Right cardiac atrium (tissue), 5 donors: ENCODE measurements at regions not wholly inside any gene's neighbourhood (a gene's known extent, or its start where the extent isn't known, plus 50 kb on each side); places are given as distances from the start of the nearest gene placed in this dataset.
"Not testable (repeated sequence)": the region's sequence is repeated elsewhere in the genome, so short reads cannot be mapped to it uniquely, and the experiment has no call there.

ENCODE experiments used
- ATAC-seq, 2 donors: fragments of 200-7000 bp; cut with Tn5 transposase; one replicate each; pipeline versions ENCODE4 v1.8.0 to v1.9.1; 2020; ENCODE audit warnings: moderate library complexity in 2 of 2, mild to moderate bottlenecking in 1 of 2
- DNase-seq, 3 donors: peaks; one replicate each; pipeline ENCODE4 v3.0.0-alpha.2; 2020
- H3K27ac ChIP-seq: one replicate; pipeline ENCODE4 v1.5.1; 2013; ENCODE audit warnings: mild to moderate bottlenecking, low read length, control low read depth, moderate library complexity
- H3K27me3 ChIP-seq: one replicate; pipeline ENCODE4 v1.6.1; 2013; ENCODE audit not compliant: control insufficient read depth, insufficient read depth
- H3K4me1 ChIP-seq: one replicate; pipeline ENCODE4 v1.6.1; 2013; ENCODE audit warnings: low read length; ENCODE audit not compliant: control insufficient read depth, insufficient read depth
- H3K4me3 ChIP-seq: one replicate; pipeline ENCODE4 v1.5.1; 2013; ENCODE audit warnings: low read length, control low read depth
- H3K9me3 ChIP-seq: one replicate; pipeline ENCODE4 v1.6.1; 2013; ENCODE audit warnings: low read length; ENCODE audit not compliant: control insufficient read depth
- WGBS: extraction: QIAGEN DNeasy Blood & Tissue Kit; methylation state at CpG from one replicate; pipeline ENCODE4 v1.1.7; 2013; 5-methylcytosine and 5-hydroxymethylcytosine counted together
- intact Hi-C, 4 donors: fragments of 100-400 bp; cut with DNase I; formaldehyde crosslinking; loops; one replicate each; pipeline versions ENCODE4 v1.11.0 to v1.14.0; 2022 to 2023
- donor health status: healthy with polysubstance abuse.
- donor health status: DM: no; HTN: yes; CAD: no.
- donor health status: DM: no; HTN: no; CAD: no.
- donor health status: DM: no; HTN: yes; CAD: no; lungs with severe emphysema.
- donor health status: DM: yes; HTN: yes; CAD: no.

DNA sequence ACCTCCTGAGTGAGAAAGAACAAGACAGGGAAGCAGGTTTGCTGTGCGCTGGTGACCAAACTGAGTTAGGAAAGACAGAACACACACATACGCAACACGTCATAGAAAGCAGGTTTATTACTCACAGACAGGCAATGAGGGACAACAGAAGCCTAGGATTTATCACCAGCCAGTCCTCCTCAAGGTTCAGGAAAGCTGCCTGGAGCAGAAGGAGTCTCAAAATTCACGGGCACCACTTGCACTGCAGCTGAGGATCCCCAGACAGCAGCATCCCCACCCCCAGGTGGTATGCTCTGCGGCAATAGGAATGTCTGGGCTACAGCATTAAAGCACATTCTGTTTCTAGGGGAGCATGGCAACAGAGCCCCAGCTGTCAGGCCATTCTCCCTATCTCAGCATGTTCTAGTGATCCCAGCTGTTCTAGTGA, 284.4 kb upstream of the RGPD4 start:
- H3K27ac ChIP-seq, result no peak overlapping the region
- ATAC-seq, result peak in 1 of 2 donors; percentile 39
- H3K9me3 ChIP-seq, result no peaks in the 10 kb centered on the region
- DNase-seq, result no peak
- no peaks in the 10 kb centered on the region for H3K27me3 ChIP-seq
- intact Hi-C loops, result no loop called here
- WGBS, result 77% methylated on average over 5 of the region's 5 CpGs
- H3K4me1 ChIP-seq, result peaks cover 2% of the 10 kb centered on the region
- H3K4me3 ChIP-seq, result no peak overlapping the region

DNA sequence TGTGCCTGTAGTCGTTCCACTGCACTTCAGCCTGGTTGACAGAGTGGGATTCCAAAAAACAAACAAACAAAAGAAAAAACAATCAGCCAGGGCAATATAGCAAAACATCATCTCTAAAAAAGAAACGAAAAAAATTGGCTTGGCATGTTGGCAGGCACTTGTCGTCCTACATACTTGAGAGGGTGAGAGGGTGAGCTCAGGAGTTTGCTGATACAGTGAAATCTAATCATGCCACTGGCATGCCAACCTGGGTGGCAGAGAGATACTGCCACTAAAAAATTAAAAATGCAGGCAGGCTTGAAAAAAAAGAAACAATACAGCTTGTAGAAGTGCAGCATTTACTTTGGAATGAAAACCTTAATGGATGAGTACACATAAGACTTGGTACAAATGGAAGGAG, 282.9 kb upstream of the RGPD4 start:
- intact Hi-C loops, result no loop called here
- DNase-seq (no peak), ATAC-seq (no peak)
- 52% methylated on average over 3 of the region's 3 CpGs for WGBS
- Histone ChIP-seq H3K4me1 (peaks cover 2% of the 10 kb centered on the region), H3K9me3 (no peaks in the 10 kb centered on the region), H3K27me3 (no peaks in the 10 kb centered on the region), H3K27ac (no peak overlapping the region), H3K4me3 (no peak overlapping the region)

DNA sequence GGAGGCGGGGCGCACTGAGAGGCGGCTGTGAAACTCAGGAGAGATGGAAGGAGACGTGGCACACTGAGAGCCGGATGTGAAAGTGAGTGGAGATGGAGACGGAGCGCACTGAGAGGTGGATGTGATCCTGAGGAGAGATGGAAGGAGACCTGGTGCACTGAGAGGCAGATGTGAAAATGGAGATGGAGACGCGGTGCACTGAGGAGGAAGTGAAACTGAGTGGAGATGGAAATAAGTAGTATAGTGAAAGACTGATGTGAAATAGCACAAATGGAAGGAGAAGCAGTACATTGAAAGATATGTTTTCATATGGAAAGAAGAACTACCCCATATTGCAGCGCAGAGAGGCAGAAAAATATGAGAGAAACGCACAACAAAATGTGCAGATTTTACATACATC, 281.6 kb upstream of the RGPD4 start:
- 92% methylated on average over 11 of the region's 11 CpGs for WGBS
- Histone ChIP-seq H3K4me3 (no peak overlapping the region), H3K9me3 (no peaks in the 10 kb centered on the region), H3K27ac (no peak overlapping the region), H3K27me3 (no peaks in the 10 kb centered on the region), H3K4me1 (peaks cover 2% of the 10 kb centered on the region)
- DNase-seq, result no peak
- ATAC-seq, result no peak
- intact Hi-C loops, result no loop called here

DNA sequence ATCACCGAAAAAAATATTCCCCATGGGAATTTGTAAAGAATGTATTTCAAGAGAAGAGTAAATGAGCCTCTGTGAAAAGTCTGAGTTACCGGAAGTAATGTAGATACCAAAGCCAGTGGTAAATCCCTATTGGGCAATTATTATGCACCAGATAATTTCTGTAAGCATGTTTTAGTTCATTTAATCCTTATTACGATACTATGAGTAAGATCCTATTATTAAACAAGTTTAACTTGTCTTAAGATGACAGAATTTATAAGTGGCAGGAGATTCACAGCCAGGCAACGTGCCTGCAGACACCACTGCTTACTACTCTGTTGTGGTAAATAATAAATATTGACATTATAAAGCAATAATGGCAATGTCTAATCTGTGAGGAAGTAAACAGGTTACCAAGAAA, 280.8 kb upstream of the RGPD4 start:
- peaks cover 2% of the 10 kb centered on the region for H3K4me1 ChIP-seq
- no peak for ATAC-seq
- H3K4me3 ChIP-seq, result peak overlapping the region; percentile 11
- intact Hi-C loops, result no loop called here
- no peaks in the 10 kb centered on the region for H3K27me3 ChIP-seq
- no peak overlapping the region for H3K27ac ChIP-seq
- 43% methylated on average over 4 of the region's 4 CpGs for WGBS
- DNase-seq, result no peak
- no peaks in the 10 kb centered on the region for H3K9me3 ChIP-seq

DNA sequence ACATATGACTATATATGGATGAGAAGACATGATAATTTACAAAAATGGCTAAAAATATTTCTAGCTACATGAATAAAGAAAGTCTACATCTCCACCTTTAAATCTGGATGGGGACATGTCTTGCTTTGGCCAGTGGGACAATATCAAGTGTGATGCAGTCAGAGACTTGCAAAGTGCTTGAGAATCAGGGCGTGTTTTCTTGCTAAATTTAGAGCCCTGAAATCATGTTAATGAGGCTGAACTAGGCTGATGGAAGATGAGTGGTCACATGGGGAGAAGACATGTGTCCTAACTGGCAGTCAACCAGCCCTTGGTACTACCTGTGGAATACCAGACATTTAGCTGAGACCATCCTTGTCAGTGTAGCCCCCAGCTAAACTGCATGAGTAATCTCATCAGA, 278.5 kb upstream of the RGPD4 start:
- no peaks in the 10 kb centered on the region for H3K9me3 ChIP-seq
- no peak overlapping the region for H3K4me3 ChIP-seq
- DNase-seq (no peak), ATAC-seq (no peak)
- peaks cover 2% of the 10 kb centered on the region for H3K4me1 ChIP-seq
- 52% methylated on average over 1 of the region's 1 CpG for WGBS
- H3K27ac ChIP-seq, result no peak overlapping the region
- intact Hi-C loops, result no loop called here
- H3K27me3 ChIP-seq, result no peaks in the 10 kb centered on the region

DNA sequence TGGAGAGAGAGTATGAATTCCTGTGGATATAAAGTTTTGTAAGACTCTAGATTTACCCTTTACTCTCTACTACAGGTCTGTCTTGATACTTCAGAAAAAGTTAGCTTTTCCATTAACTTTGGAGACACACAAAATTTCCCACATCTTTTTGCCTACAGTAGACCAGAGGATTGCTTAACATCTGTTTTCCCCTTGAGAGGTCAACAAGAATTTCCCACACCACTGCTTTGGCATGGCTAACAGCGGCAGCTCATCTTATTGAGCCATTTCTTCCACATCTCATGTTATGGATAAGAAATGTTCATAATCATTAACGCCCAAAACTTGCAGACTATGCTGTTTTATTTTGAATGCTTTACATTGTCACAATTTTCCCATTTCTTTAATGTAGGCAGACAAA, 273.6 kb upstream of the RGPD4 start:
- Histone ChIP-seq H3K4me3 (no peak overlapping the region), H3K27me3 (no peaks in the 10 kb centered on the region), H3K27ac (no peak overlapping the region), H3K9me3 (no peaks in the 10 kb centered on the region), H3K4me1 (no peaks in the 10 kb centered on the region)
- intact Hi-C loops, result no loop called here
- WGBS, result 62% methylated on average over 2 of the region's 2 CpGs
- DNase-seq (peak in 1 of 3 donors; percentile 41), ATAC-seq (peak in 1 of 2 donors; percentile 50)

DNA sequence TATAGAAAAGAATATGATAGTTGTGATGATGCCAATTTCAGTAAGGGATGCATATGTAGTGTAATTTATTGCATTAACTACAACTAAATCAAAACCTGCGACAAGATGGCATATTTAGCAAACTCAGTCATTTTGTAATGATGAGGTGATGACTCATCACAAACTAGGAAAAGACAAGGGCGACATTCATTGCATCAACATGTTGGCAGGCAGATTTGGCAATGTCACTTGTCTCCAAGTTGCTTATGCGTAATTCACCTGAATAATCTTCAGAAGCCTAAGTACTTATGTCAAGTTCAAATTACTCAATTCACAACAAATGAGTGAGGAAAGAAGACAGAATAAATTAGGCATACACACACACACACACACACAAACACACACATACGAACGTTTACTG, 273.2 kb upstream of the RGPD4 start:
- intact Hi-C loops, result no loop called here
- Histone ChIP-seq H3K27ac (no peak overlapping the region), H3K27me3 (no peaks in the 10 kb centered on the region), H3K4me3 (no peak overlapping the region), H3K9me3 (no peaks in the 10 kb centered on the region), H3K4me1 (no peaks in the 10 kb centered on the region)
- DNase-seq, result peak in 2 of 3 donors; percentile 17 to 47
- 47% methylated on average over 5 of the region's 5 CpGs for WGBS
- ATAC-seq, result peak in 1 of 2 donors; percentile 65

DNA sequence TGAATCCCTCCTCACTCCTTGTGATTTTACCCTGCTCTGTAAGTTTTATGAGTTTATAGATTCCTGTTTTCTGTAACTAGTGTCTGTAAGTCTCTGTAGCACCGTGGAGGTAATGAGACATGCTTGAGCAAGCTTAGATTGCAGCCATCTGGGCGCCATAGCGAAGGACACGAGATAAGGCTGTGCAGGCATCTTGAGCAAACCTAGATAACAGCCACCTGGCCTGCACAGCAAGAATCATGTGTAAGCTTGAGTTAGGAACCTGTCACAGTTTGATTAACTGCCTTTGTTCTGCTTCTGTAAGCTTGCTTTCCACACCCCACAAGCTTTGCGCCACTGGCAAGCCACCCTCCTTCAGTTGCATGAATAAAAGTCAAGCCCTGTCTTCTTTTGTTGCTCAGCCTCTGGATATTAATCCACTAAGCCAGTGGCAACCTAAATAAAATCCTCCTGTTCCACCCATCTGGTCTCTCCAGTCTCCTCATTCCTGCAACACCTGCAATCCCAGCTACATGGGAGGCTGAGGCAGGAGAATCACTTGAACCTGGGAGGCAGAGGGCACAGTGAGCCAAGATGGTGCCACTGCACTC, 270.6 kb upstream of the RGPD4 start:
- intact Hi-C loops, result no loop called here
- no peak for DNase-seq
- Histone ChIP-seq H3K4me3 (no peak overlapping the region), H3K27me3 (no peaks in the 10 kb centered on the region), H3K9me3 (no peaks in the 10 kb centered on the region), H3K4me1 (no peaks in the 10 kb centered on the region), H3K27ac (no peak overlapping the region)
- WGBS, result 55% methylated on average over 5 of the region's 5 CpGs
- no peak for ATAC-seq

DNA sequence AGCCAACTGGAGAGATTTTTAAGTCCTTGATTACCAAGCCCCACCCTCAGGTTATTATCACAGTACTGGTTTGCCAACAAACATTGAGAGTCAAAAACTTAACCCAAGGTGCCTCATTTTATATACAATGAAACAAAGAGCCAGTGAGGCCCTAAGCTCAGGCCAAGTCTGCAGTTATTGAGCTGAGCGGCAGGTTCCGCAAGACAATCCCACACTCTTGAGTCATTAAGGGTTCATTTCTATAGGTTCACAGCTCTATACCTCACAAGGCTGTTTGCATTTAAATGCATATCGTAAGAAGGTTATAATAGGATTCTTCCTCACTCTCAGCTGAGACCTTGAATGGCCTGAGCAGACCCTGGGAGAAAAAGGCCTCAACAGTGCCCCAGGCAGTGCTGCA, 268.4 kb upstream of the RGPD4 start:
- Histone ChIP-seq H3K27me3 (no peaks in the 10 kb centered on the region), H3K4me3 (no peak overlapping the region), H3K4me1 (no peaks in the 10 kb centered on the region), H3K27ac (no peak overlapping the region), H3K9me3 (no peaks in the 10 kb centered on the region)
- intact Hi-C loops, result no loop called here
- 94% methylated on average over 3 of the region's 3 CpGs for WGBS
- DNase-seq, result no peak
- no peak for ATAC-seq

DNA sequence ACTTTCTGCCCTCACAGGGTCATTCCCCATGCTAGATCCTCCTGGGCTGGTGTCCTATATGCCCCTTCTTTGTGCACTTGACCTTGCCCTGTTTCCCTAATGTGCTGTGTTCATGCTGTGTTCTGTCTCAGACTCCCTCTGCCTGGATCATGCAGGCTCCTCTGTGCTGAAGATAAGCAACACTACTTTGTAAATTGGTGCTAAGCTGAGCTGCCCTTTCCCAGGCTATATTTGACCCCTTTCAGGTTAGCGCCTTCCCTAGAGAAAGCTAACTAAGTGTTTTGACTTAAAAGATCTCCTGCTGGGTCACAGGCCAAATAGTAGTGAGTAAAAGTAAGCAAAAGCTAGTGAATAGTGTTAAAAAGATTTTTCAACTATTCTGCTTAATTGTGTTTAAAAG, 257.2 kb upstream of the RGPD4 start:
- intact Hi-C loops, result no loop called here
- whole genome bisulfite sequencing, result 61% methylated on average over 1 of the region's 1 CpG
- no peaks in the 10 kb centered on the region for H3K9me3 ChIP-seq
- no peaks in the 10 kb centered on the region for H3K27me3 ChIP-seq
- no peak for DNase-seq
- no peak overlapping the region for H3K27ac ChIP-seq
- ATAC-seq, result no peak
- H3K4me1 ChIP-seq, result no peaks in the 10 kb centered on the region
- H3K4me3 ChIP-seq, result no peak overlapping the region

DNA sequence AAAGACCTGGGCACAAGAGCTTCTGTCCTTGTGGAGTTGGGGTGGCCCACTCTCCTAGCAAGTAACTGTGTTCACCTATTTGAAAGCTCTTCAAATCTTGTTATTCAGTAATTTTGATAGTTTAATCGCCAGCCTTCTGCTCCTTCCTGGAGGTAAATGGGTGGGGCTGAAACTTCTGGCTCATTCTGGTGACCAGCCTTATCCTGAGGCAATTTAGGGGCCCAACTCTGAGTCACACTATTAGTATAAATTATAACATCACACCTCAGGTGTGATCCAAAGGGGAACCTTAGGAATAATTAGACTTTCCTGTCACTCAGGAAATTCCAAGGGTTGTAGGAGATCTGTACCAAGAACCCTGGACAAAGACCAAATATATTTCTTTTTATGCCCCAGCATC, 255.8 kb upstream of the RGPD4 start:
- intact Hi-C loops, result no loop called here
- ATAC-seq (no peak), DNase-seq (no peak)
- no peaks in the 10 kb centered on the region for H3K4me1 ChIP-seq
- 86% methylated on average over 1 of the region's 1 CpG for whole genome bisulfite sequencing
- no peaks in the 10 kb centered on the region for H3K9me3 ChIP-seq
- no peak overlapping the region for H3K27ac ChIP-seq
- H3K4me3 ChIP-seq, result no peak overlapping the region
- no peaks in the 10 kb centered on the region for H3K27me3 ChIP-seq

DNA sequence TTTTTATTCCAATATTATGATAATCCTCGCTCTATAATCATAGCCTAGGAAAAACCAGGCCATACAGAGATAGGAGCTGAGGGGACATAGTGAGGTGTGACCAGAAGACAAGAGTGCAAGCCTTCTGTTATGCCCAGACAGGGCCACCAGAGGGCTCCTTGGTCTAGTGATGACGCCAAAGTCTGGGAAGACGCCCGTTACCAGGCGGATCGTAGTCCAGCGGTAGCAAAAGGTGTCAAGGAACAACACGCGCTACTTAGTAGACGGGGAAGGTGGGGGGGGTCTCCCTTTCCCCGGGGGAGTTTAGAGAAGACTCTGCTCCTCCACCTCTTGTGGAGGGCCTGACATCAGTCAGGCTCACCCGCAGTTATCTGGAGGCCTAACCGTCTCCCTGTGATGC, 253.8 kb upstream of the RGPD4 start:
- H3K9me3 ChIP-seq, result not testable (repeated sequence)

More for the DNA sequence above, 253.8 kb upstream of the RGPD4 start:
- WGBS, result 82% methylated on average over 13 of the region's 13 CpGs
- H3K27me3 ChIP-seq, ATAC-seq, H3K4me1 ChIP-seq, intact Hi-C loops, H3K27ac ChIP-seq, H3K4me3 ChIP-seq: not testable (repeated sequence)
- peak; percentile 26 to 64 (median 61) for DNase-seq
